ENCODE measurements at regions not wholly inside any gene's neighbourhood (a gene's known extent, or its start where the extent isn't known, plus 50 kb on each side); places are given as distances from the start of the nearest gene placed in this dataset.

- TF ChIP-seq CTCF (IDR thresholded peaks at IDR 0.05; ENCODE audit: poor library complexity) = no peak
- TF ChIP-seq EZH2phosphoT487 (IDR thresholded peaks at IDR 0.05; ENCODE audit: low read depth, severe bottlenecking, unreplicated experiment) = no peak
These were observed 93.0 kb downstream of the POSTN start for GRCh38 chr13:37505531-37505930.

All from hepatocyte (in vitro differentiated cells).